ENCODE measurements at regions not wholly inside any gene's neighbourhood (a gene's known extent, or its start where the extent isn't known, plus 50 kb on each side); places are given as distances from the start of the nearest gene placed in this dataset.

DNA sequence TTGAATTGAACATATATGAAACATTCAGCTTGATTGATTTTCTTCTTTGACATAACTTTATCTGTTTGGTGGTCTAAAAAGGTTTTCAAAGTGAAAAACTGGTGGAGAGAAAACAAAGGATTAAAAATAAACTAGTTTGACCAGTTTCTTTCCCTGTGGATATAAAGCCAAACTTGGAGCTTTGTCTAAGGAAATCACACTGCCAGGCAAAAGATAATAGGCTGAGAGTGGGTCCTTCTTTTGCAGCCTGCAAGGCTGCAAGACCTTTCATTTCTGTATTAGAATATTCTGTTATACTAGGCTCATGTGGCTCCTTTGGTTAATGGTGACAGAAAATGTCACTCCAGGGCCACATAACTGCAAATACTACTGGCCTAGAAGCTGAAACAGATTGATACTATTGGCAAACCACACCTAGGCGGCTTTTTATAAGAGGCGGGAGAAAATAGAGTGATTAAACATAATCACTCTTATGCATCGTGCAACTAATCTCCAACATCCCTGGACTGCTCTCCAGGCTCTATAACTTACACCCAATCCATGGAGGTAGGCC, 129.1 kb upstream of the ZNF462 start:
- Histone ChIP-seq H3K27ac (ENCODE audit: insufficient read length, low read depth, low read length) (no peak overlapping the region), H3K79me1 (ENCODE audit: insufficient read depth, low read depth, low read length, poor library complexity, severe bottlenecking) (no peaks in the 10 kb centered on the region), H3K14ac (ENCODE audit: insufficient read depth, low read length) (no peak overlapping the region; the same call in 1 of the 2 replicates), H3K79me2 (ENCODE audit: insufficient read depth, low read length) (no peaks in the 10 kb centered on the region), H2AK5ac (ENCODE audit: insufficient read length, low read length) (no peak overlapping the region), H3K56ac (ENCODE audit: insufficient read length, low read depth, low read length) (no peak overlapping the region), H3K4me2 (ENCODE audit: insufficient read depth, insufficient read length, low read length) (no peak overlapping the region), H3K27me3 (ENCODE audit: insufficient read depth, low read length) (no peaks in the 10 kb centered on the region), H3K4ac (ENCODE audit: low read depth, low read length) (no peak overlapping the region), H3K9ac (ENCODE audit: extremely low read depth, insufficient read length, low read length) (no peak overlapping the region), H4K20me1 (ENCODE audit: control insufficient read depth, insufficient read depth, insufficient read length) (no peaks in the 10 kb centered on the region), H3K23me2 (ENCODE audit: insufficient read length, low read depth, low read length, poor library complexity, severe bottlenecking) (no peaks in the 10 kb centered on the region), H3K18ac (ENCODE audit: insufficient read length, low read depth, low read length) (no peak overlapping the region), H3K4me1 (ENCODE audit: insufficient read depth, low read length) (no peaks in the 10 kb centered on the region; the same call in 1 of the 2 replicates), H3T11ph (ENCODE audit: low read length) (no peak overlapping the region), H2BK12ac (ENCODE audit: insufficient read length, low read depth, low read length) (no peak overlapping the region), H2AFZ (ENCODE audit: low read length) (no peak overlapping the region), H2BK5ac (ENCODE audit: insufficient read length, low read length) (no peak overlapping the region), H2BK120ac (ENCODE audit: low read depth, low read length, poor library complexity, severe bottlenecking) (no peak overlapping the region), H4K5ac (ENCODE audit: insufficient read length, low read depth, low read length) (no peak overlapping the region), H3K23ac (ENCODE audit: insufficient read length, low read depth, low read length) (no peak overlapping the region), H2BK20ac (ENCODE audit: low read depth, low read length, poor library complexity, severe bottlenecking) (no peak overlapping the region), H2BK15ac (ENCODE audit: low read depth, low read length) (no peak overlapping the region), H4K8ac (replicated peaks; ENCODE audit: insufficient read length, low read depth, low read length) (no peak overlapping the region), H4K91ac (ENCODE audit: insufficient read length, low read depth, low read length) (no peak overlapping the region), H3K9me3 (ENCODE audit: control insufficient read depth, low read depth, low read length) (no peaks in the 10 kb centered on the region)
- Mint-ChIP-seq H3K27me3 (ENCODE audit: low read depth) (no peaks in the 10 kb centered on the region; the same call in 1 of the 2 replicates), H3K36me3 (ENCODE audit: insufficient read depth in 1 of 3, low read depth in 3 of 3) (no peaks in the 10 kb centered on the region), H3K9me3 (no peaks in the 10 kb centered on the region), H3K4me1 (peaks cover 3% of the 10 kb centered on the region in 2 experiments; a peak in 2 of 4 replicates), H3K27ac (no peak overlapping the region), H3K4me3 (no peak overlapping the region)
- no CpG with 5 or more reads among the region's 3 CpGs for WGBS (ENCODE audit: extremely low coverage, insufficient read length, low lambda C conversion rate)
- TF ChIP-seq CTCF (conservative IDR thresholded peaks at IDR 0.05), result no peak
- DNase-seq, result no peak

Measured in H9 (cell line).